ENCODE measurements at regions not wholly inside any gene's neighbourhood (a gene's known extent, or its start where the extent isn't known, plus 50 kb on each side); places are given as distances from the start of the nearest gene placed in this dataset.

- TF ChIP-seq CTCF (IDR thresholded peaks at IDR 0.05) (no peak), E2F1 (CRISPR knock-in tag; IDR thresholded peaks at IDR 0.05) (no peak), TEAD4 (CRISPR knock-in tag; IDR thresholded peaks at IDR 0.05) (no peak), NR3C1 (CRISPR knock-in tag; conservative IDR thresholded peaks at IDR 0.05; ENCODE audit: low read depth) (no peak), FOXJ3 (CRISPR knock-in tag; IDR thresholded peaks at IDR 0.05; ENCODE audit: borderline replicate concordance) (no peak), SP1 (CRISPR knock-in tag; conservative IDR thresholded peaks at IDR 0.05) (no peak), USF2 (CRISPR knock-in tag; IDR thresholded peaks at IDR 0.05) (no peak), SMAD4 (CRISPR knock-in tag; IDR thresholded peaks at IDR 0.05) (no peak)
- TF ChIP-seq, protein P1, sequence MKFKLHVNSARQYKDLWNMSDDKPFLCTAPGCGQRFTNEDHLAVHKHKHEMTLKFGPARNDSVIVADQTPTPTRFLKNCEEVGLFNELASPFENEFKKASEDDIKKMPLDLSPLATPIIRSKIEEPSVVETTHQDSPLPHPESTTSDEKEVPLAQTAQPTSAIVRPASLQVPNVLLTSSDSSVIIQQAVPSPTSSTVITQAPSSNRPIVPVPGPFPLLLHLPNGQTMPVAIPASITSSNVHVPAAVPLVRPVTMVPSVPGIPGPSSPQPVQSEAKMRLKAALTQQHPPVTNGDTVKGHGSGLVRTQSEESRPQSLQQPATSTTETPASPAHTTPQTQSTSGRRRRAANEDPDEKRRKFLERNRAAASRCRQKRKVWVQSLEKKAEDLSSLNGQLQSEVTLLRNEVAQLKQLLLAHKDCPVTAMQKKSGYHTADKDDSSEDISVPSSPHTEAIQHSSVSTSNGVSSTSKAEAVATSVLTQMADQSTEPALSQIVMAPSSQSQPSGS (CRISPR knock-in tag; IDR thresholded peaks at IDR 0.05; ENCODE audit: borderline replicate concordance, low read depth): no peak
- TF ChIP-seq, protein P2, sequence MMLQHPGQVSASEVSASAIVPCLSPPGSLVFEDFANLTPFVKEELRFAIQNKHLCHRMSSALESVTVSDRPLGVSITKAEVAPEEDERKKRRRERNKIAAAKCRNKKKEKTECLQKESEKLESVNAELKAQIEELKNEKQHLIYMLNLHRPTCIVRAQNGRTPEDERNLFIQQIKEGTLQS (CRISPR knock-in tag; conservative IDR thresholded peaks at IDR 0.05): no peak
- TF ChIP-seq, protein P3, sequence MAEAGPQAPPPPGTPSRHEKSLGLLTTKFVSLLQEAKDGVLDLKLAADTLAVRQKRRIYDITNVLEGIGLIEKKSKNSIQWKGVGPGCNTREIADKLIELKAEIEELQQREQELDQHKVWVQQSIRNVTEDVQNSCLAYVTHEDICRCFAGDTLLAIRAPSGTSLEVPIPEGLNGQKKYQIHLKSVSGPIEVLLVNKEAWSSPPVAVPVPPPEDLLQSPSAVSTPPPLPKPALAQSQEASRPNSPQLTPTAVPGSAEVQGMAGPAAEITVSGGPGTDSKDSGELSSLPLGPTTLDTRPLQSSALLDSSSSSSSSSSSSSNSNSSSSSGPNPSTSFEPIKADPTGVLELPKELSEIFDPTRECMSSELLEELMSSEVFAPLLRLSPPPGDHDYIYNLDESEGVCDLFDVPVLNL (CRISPR knock-in tag; IDR thresholded peaks at IDR 0.05; ENCODE audit: borderline replicate concordance, low read depth): no peak
Observed at GRCh38 chr5:100188339-100188738, 346.8 kb upstream of the FAM174A start.

All from WTC11 (cell line).